GM21825 (cell line): ENCODE measurements at regions not wholly inside any gene's neighbourhood (a gene's known extent, or its start where the extent isn't known, plus 50 kb on each side); places are given as distances from the start of the nearest gene placed in this dataset.

Experiments used
- ATAC-seq: cut with Tn5 transposase; IDR thresholded peaks from one replicate; pipeline ENCODE4 v1.9.1; 2021; ENCODE audit warnings: mild to moderate bottlenecking, moderate library complexity; ENCODE audit not compliant: unreplicated experiment

- no peak for ATAC-seq
Observed at GRCh38 chr9:14399756-14400657, 86.1 kb upstream of the NFIB start.

DNA sequence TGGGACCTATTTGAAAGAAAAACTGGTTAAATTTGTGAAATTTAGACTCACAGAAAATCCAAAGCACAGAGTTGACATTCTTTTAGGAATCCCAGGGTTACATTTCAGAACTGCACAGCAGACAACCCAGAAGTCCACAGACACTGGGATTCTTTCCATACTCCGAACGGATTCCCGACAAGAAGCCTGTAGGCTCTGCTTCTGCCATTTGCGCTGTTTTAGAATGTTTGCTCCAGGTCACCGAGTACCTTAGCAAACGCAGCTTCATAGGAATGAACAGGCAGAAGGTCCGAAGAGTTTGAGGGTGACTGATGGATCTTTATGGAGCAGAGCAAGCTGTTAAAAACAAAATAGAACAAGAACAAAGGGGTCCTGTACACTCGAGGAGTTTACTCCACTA lies 84.5 kb upstream of the NFIB start:
- no peak for ATAC-seq

DNA sequence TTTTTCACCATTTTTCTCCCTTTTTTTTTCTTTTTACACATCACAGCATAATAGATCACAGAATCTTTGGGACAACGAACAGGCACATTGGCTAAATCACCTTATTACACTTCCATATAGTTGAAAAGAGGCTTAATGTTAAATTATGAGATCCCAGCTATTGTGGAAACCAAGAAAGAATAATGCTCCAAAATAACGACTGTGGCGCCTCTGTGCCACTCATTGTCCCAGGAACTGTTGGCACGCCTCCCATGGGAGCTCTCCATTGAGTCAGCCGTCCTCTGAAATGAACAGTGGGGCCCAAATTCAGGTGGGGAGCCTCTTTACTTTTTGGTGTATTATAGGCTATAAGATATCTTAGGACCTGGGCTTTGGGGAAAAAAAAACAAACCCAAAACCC lies 82.2 kb upstream of the NFIB start:
- no peak for ATAC-seq

GRCh38 chr9:14395317-14396082 lies 81.6 kb upstream of the NFIB start:
- ATAC-seq: no peak

DNA sequence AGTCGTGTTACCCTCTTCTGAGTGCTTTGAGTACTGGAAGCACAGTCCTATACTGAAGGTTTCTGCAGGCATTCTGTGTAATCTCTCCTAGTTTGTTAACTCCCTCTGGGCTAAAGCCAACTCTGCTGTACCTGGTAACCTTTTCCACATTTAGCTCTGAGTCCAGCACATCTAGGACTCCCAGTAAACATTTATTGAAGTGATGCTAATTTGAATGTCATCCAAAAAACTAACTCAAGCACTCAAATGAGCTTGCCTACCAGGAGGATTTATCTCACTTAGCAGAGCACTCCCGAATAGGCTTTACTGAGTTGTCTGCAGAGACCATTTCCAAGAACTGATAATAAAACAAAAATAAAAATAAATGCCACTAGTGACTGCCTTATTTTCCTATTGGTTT lies 79.5 kb upstream of the NFIB start:
- ATAC-seq: no peak

DNA sequence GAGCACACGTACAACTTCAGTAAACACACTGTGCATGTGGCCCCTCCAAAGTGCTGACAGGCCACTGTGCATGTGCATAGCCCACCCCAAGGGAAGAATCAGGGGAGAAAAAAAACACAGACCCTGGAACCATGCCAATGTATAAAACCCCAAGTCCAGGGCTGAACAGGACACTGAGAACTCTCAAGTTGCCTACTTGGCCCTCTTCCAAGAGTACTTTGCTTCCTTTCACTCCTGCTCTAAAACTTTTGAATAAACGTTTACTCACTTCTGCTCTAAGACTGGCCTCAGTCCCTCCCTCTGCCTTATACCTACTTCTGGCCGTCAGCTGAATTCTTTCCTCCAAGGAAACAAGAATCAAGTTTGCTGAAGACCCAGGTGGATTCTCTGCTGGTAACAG lies 77.7 kb upstream of the NFIB start:
- ATAC-seq: no peak

GRCh38 chr9:14389657-14390056 lies 75.7 kb upstream of the NFIB start:
- no peak for ATAC-seq

DNA sequence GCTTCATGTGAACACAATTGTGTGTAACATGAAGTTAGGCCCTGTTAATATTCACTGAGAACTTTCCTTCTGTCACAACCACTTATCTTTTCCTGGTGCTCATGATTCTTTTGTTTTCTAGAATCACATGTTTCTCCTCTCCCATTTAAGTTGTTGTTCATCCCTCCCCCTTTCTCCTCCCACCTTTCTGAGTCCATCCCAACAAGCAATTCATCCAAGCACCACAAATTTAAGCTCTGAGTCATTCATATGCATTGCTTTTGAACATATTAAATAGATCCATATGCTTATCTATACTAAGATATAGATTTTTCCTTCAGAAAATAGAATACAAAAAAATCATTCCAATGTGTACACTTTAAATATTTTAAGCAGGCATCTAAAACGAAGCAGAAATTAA lies 75.2 kb upstream of the NFIB start:
- no peak for ATAC-seq

GRCh38 chr9:14383773-14384172 lies 69.8 kb upstream of the NFIB start:
- ATAC-seq: no peak

DNA sequence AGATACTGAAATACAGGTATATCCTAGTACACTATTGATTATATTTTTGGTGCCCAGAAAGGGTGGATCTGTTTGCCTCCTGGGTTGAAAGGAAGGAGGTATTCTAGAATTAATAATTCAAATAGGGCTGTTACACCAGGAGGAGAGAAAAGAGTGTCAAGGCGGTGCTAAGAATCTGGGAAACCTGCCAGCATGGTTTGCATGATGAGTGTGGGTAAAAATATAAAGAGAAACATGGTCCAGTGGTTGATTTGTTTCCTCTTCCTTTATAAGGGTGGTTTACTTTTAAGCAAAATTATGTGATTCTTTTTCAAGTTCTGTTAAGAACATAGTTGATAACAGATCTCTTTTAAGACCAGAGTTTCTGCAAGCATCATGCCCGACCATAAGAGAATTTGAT lies 69.4 kb upstream of the NFIB start:
- no peak for ATAC-seq

DNA sequence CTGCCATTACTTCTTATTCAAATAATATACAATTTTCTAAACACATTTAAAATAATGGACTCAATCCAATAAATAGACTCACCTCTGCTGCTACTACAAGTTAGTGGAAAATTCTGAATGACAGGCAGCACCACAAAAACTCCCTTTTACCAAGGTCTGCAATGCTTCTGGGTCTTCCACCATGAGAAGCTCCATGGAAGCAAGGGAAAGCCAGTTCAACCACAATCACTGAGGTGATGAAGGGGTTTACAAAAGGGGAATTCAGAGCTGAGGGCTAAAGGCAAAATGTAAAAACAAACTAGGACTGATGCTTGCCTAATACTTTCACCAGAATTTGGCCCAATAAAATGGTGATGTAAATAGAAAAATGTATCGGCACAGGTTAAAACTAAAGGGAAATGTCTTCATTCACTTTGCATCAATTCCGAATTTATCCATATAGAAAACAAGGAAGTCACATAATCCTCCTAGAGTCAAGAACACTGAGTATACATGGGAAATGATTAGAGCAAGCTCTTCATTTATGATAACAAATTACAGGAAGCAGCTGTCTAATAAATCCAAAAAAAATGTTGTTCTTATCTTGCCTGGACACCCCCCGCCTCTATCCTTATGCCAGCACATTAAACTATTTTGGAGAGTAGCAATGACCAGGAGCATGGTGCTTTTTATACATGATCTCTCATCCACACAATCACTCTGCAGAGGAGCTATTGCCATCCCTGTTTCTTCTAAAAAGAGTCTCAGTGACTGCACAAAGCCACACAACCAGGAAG lies 66.3 kb upstream of the NFIB start:
- ATAC-seq: no peak

DNA sequence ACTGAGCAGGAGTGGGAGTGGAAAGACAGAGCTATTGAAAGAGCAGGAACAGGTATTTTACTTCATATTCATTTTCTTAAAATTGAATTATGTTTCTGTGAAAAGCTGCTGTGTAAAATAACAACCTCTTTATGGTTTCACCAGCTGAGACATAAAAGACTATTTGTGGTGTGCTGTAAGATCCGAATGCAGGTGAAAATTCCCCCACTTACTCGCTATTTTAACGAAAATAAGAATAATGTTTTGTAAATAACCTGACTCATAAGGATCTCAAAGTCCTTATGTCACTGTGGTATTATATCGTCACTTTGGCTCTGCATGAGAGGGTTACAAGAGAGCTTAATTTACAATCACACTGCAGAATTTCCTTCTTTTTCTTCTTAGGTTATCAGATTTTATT lies 65.3 kb upstream of the NFIB start:
- no peak for ATAC-seq

DNA sequence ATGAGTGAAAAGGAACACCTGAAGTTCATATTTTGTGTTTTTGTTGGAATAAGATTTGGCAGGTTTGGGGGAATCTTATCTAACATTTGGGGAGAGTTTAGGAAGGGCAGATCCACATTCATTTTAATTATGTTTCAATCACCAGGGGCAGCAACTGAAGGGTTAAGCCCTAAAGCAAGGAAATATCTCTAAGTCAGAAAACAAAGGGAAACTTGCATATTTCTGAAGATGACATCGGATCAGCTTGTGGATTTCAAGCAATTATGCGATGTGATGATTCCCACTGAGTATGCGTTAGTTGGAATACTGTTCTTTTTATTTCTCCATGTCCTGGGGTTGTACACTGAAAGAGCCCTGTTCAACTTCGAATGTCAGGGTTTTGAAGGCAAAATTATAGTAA lies 59.8 kb upstream of the NFIB start:
- no peak for ATAC-seq

GRCh38 chr9:14373336-14373666 lies 59.4 kb upstream of the NFIB start:
- no peak for ATAC-seq

GRCh38 chr9:14372437-14373335 lies 58.7 kb upstream of the NFIB start:
- ATAC-seq: no peak

DNA sequence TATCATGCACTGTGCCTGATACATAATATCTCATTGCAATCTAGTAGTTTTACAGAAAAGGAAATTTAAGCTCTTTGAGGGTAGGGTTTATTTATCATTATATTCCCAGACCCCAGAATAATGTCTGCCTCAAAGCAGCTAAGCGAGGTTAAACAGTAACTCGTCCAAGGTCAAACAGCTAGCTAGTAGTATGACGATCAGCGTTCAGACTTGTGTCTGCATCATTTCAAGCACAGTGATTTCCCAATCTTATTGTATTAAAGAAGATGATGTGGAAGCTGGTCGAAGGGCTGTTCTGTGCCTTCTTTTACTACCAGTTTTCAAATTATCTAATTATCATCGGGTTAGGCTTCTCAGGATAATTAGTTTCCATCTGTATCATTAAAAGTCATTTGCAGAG lies 55.1 kb upstream of the NFIB start:
- ATAC-seq: no peak

DNA sequence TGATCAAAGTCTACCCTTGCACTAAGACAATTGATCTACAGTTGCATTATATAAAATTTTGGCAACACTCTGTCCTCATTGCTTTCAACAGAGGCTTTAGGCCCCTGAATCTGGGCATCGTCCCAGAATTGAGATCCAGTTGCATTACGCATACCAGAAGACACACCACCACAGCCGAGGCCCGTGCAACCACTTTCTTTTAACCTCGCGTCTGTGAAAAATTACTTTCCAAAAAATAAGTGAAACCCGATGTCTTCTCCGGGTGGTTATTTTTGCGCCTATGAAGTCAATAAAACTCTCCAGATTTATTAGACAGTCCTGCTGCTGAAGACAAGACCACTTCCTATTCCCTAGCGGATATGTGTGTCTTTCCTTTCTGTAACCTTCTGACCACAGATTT lies 52.1 kb upstream of the NFIB start:
- ATAC-seq: no peak

GRCh38 chr9:14365670-14366069 lies 51.7 kb upstream of the NFIB start:
- no peak for ATAC-seq
